Astrocyte (in vitro differentiated cells and primary cell): ENCODE measurements at regions not wholly inside any gene's neighbourhood (a gene's known extent, or its start where the extent isn't known, plus 50 kb on each side); places are given as distances from the start of the nearest gene placed in this dataset.

Experiments
- CTCF ChIP-seq: IDR thresholded peaks from 2 replicates; pipeline ENCODE4 v1.5.1; 2011; ENCODE audit warnings: low read depth, mild to moderate bottlenecking, inconsistent platforms, low read length, moderate library complexity; ENCODE audit not compliant: insufficient read depth
- EZH2 ChIP-seq: IDR thresholded peaks from 2 replicates; pipeline ENCODE4 v1.6.1; 2012; ENCODE audit warnings: mild to moderate bottlenecking, low read length, inconsistent platforms; ENCODE audit not compliant: insufficient read depth

DNA sequence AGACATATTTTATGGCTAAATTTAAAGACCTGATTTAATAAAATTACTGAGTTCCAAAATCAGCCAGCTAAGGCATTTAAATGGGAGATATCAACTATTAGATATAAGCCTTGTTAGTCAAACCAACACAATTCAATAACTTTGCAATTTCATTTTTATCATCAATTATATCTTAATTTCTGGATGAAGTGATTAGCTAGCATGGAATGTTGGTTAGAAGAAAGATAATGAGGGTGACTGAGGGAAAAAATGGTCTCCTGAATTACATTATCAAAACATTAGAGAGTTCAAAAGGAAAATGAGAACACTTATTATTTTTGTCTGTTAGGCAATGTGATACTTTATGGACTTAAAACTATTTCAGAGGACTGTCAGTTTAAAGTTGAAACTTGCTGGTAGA, 525.7 kb downstream of the CDH11 start:
- TF ChIP-seq CTCF (no peak), EZH2 (no peak)
